Liver (tissue), 8 donors: ENCODE measurements at regions not wholly inside any gene's neighbourhood (a gene's known extent, or its start where the extent isn't known, plus 50 kb on each side); places are given as distances from the start of the nearest gene placed in this dataset.

Experiments used
- DNase-seq: peaks from one replicate; pipeline ENCODE4 v3.0.0-alpha.2; 2017; ENCODE audit warnings: low spot score
- H3K27ac ChIP-seq, 2 donors: one replicate each; pipeline ENCODE4 v1.7.0; 2013; ENCODE audit warnings: inconsistent platforms in 2 of 2, low read length in 2 of 2, control low read depth in 1 of 2, low read depth in 1 of 2, mild to moderate bottlenecking in 1 of 2
- H3K27me3 ChIP-seq, 4 donors: one replicate each; pipeline versions ENCODE4 v1.6.1 to v1.7.0; 2013; ENCODE audit warnings: low read length in 3 of 4, inconsistent platforms in 1 of 4, mild to moderate bottlenecking in 1 of 4, moderate library complexity in 1 of 4; ENCODE audit not compliant: control insufficient read depth in 4 of 4, insufficient read depth in 4 of 4
- H3K36me3 ChIP-seq, 4 donors: one replicate each; pipeline versions ENCODE4 v1.6.1 to v1.7.0; 2013; ENCODE audit warnings: low read length in 3 of 4, mild to moderate bottlenecking in 3 of 4, low read depth in 1 of 4, moderate library complexity in 1 of 4; ENCODE audit not compliant: control insufficient read depth in 4 of 4, insufficient read depth in 3 of 4
- H3K4me1 ChIP-seq, 4 donors: one replicate each; pipeline versions ENCODE4 v1.6.1 to v1.7.0; 2013; ENCODE audit warnings: low read length in 3 of 4, mild to moderate bottlenecking in 3 of 4, moderate library complexity in 1 of 4; ENCODE audit not compliant: control insufficient read depth in 4 of 4, insufficient read depth in 4 of 4
- H3K4me3 ChIP-seq, 3 donors: one replicate each; pipeline versions ENCODE4 v1.6.1 to v1.7.0; 2013; ENCODE audit warnings: low read length in 3 of 3, control low read depth in 1 of 3, low read depth in 1 of 3, mild to moderate bottlenecking in 1 of 3
- H3K9ac ChIP-seq, 2 donors: one replicate each; pipeline ENCODE4 v1.7.0; 2013; ENCODE audit warnings: low read length in 2 of 2, mild to moderate bottlenecking in 2 of 2, moderate library complexity in 2 of 2, control low read depth in 1 of 2, low read depth in 1 of 2
- H3K9me3 ChIP-seq, 4 donors: one replicate each; pipeline versions ENCODE4 v1.6.1 to v1.7.0; 2013; ENCODE audit warnings: low read length in 3 of 4; ENCODE audit not compliant: control insufficient read depth in 4 of 4
- EGR1 ChIP-seq, 2 donors: IDR thresholded peaks; 2 replicates each; pipeline ENCODE4 v1.6.1; 2016 to 2018; ENCODE audit warnings: antibody characterized with exemption in 2 of 2, low read depth in 2 of 2
- FOXA1 ChIP-seq: IDR thresholded peaks from 2 replicates; pipeline ENCODE4 v1.6.1; 2016; ENCODE audit warnings: antibody characterized with exemption
- FOXA2 ChIP-seq: IDR thresholded peaks from 2 replicates; pipeline ENCODE4 v1.6.1; 2016; ENCODE audit warnings: antibody characterized with exemption
- GABPA ChIP-seq, 2 donors: IDR thresholded peaks in 1 of 2; conservative IDR thresholded peaks in 1 of 2; 2 replicates each; pipeline ENCODE4 v1.6.1; 2016; ENCODE audit warnings: antibody characterized with exemption in 2 of 2, mild to moderate bottlenecking in 1 of 2, moderate library complexity in 1 of 2
- HNF4A ChIP-seq, 2 donors: conservative IDR thresholded peaks; 2 replicates each; pipeline ENCODE4 v1.6.1; 2016; ENCODE audit warnings: antibody characterized with exemption in 2 of 2, mild to moderate bottlenecking in 2 of 2
- HNF4G ChIP-seq: IDR thresholded peaks from 2 replicates; pipeline ENCODE4 v1.6.1; 2016; ENCODE audit warnings: antibody characterized with exemption
- JUND ChIP-seq, 2 donors: IDR thresholded peaks; 2 replicates each; pipeline ENCODE4 v1.6.1; 2016; ENCODE audit warnings: antibody characterized with exemption in 2 of 2
- NR2F2 ChIP-seq: IDR thresholded peaks from 2 replicates; pipeline ENCODE4 v1.6.1; 2016; ENCODE audit warnings: antibody characterized with exemption
- RAD21 ChIP-seq, 2 donors: IDR thresholded peaks; 2 replicates each; pipeline ENCODE4 v1.6.1; 2016; ENCODE audit warnings: antibody characterized with exemption in 2 of 2, mild to moderate bottlenecking in 2 of 2
- RXRA ChIP-seq, 2 donors: IDR thresholded peaks; 2 replicates each; pipeline ENCODE4 v1.6.1; 2017 to 2018; ENCODE audit warnings: antibody characterized with exemption in 2 of 2, mild to moderate bottlenecking in 1 of 2
- SP1 ChIP-seq: IDR thresholded peaks from 2 replicates; pipeline ENCODE4 v1.6.1; 2018; ENCODE audit warnings: antibody characterized with exemption, mild to moderate bottlenecking
- TAF1 ChIP-seq: conservative IDR thresholded peaks from 2 replicates; pipeline ENCODE4 v1.6.1; 2016; ENCODE audit warnings: antibody characterized with exemption, mild to moderate bottlenecking
- YY1 ChIP-seq: IDR thresholded peaks from 2 replicates; pipeline ENCODE4 v1.6.1; 2016; ENCODE audit warnings: antibody characterized with exemption, mild to moderate bottlenecking
- ZBTB33 ChIP-seq: IDR thresholded peaks from 2 replicates; pipeline ENCODE4 v1.6.1; 2016; ENCODE audit warnings: antibody characterized with exemption
- WGBS: extraction: QIAGEN DNeasy Blood & Tissue Kit; methylation state at CpG from one replicate; pipeline ENCODE4 v1.1.7; 2013; 5-methylcytosine and 5-hydroxymethylcytosine counted together
- TF ChIP-seq, protein P1 (sequence below): IDR thresholded peaks from 2 replicates; pipeline ENCODE4 v1.6.1; 2016; ENCODE audit warnings: antibody characterized with exemption, mild to moderate bottlenecking
- TF ChIP-seq, protein P2 (sequence below): IDR thresholded peaks from 2 replicates; pipeline ENCODE4 v1.6.1; 2016; ENCODE audit warnings: antibody characterized with exemption
- TF ChIP-seq, protein P3 (sequence below): IDR thresholded peaks from 2 replicates; pipeline ENCODE4 v1.6.1; 2016; ENCODE audit warnings: antibody characterized with exemption
- TF ChIP-seq, protein P4 (sequence below): fragments of 150-350 bp; IDR thresholded peaks from 2 replicates; pipeline ENCODE4 v1.5.1; 2017; ENCODE audit warnings: improper control_type of control experiment, low read depth, low read length; ENCODE audit not compliant: missing input control
- donor health status: healthy.
- donor health status: healthy.
- donor health status: healthy.
- donor health status: healthy.
- donor health status: healthy.

DNA sequence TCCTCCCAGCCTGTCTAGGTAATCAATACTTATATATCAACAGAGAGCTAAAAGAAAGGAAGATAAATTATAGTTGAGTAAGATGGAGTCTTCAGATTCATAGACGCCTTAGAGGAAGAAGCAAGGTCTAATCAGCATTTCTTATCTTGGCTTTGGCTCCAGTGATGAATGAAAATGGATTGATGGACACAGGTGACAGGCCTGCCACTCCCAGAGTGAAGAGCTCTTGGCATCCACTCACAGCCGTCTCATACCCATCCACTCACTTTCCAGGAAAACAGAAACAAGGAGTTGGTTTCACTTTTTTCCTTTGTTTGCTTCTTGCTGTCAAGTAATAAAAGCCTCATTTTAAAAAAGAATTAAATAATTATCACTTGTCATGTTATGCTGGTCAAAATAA lies 168.2 kb downstream of the MFSD1 start:
- Histone ChIP-seq H3K36me3 (no peaks in the 10 kb centered on the region), H3K27me3 (no peaks in the 10 kb centered on the region), H3K9ac (no peak overlapping the region), H3K9me3 (no peaks in the 10 kb centered on the region), H3K4me1 (no peaks in the 10 kb centered on the region), H3K4me3 (no peak overlapping the region), H3K27ac (no peak overlapping the region)
- 57% methylated on average over 2 of the region's 2 CpGs for WGBS
- TF ChIP-seq SP1, result no peak
- TF ChIP-seq JUND (IDR thresholded peaks at IDR 0.05), result no peak
- TF ChIP-seq RXRA (IDR thresholded peaks at IDR 0.05), result no peak
- no peak for TF ChIP-seq TAF1
- TF ChIP-seq, protein P1, sequence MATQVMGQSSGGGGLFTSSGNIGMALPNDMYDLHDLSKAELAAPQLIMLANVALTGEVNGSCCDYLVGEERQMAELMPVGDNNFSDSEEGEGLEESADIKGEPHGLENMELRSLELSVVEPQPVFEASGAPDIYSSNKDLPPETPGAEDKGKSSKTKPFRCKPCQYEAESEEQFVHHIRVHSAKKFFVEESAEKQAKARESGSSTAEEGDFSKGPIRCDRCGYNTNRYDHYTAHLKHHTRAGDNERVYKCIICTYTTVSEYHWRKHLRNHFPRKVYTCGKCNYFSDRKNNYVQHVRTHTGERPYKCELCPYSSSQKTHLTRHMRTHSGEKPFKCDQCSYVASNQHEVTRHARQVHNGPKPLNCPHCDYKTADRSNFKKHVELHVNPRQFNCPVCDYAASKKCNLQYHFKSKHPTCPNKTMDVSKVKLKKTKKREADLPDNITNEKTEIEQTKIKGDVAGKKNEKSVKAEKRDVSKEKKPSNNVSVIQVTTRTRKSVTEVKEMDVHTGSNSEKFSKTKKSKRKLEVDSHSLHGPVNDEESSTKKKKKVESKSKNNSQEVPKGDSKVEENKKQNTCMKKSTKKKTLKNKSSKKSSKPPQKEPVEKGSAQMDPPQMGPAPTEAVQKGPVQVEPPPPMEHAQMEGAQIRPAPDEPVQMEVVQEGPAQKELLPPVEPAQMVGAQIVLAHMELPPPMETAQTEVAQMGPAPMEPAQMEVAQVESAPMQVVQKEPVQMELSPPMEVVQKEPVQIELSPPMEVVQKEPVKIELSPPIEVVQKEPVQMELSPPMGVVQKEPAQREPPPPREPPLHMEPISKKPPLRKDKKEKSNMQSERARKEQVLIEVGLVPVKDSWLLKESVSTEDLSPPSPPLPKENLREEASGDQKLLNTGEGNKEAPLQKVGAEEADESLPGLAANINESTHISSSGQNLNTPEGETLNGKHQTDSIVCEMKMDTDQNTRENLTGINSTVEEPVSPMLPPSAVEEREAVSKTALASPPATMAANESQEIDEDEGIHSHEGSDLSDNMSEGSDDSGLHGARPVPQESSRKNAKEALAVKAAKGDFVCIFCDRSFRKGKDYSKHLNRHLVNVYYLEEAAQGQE, result no peak
- TF ChIP-seq, protein P2, sequence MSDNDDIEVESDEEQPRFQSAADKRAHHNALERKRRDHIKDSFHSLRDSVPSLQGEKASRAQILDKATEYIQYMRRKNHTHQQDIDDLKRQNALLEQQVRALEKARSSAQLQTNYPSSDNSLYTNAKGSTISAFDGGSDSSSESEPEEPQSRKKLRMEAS, result no peak
- no peak for TF ChIP-seq FOXA2
- TF ChIP-seq YY1, result no peak
- no peak for TF ChIP-seq NR2F2
- TF ChIP-seq, protein P3, sequence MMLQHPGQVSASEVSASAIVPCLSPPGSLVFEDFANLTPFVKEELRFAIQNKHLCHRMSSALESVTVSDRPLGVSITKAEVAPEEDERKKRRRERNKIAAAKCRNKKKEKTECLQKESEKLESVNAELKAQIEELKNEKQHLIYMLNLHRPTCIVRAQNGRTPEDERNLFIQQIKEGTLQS, result no peak
- TF ChIP-seq HNF4G, result no peak
- no peak for TF ChIP-seq HNF4A (conservative IDR thresholded peaks at IDR 0.05)
- no peak for TF ChIP-seq EGR1 (IDR thresholded peaks at IDR 0.05; ENCODE audit: low read depth in 2 of 2)
- no peak for TF ChIP-seq FOXA1
- no peak for TF ChIP-seq GABPA (IDR thresholded peaks at IDR 0.05 in 1 of 2, conservative IDR thresholded peaks at IDR 0.05 in 1 of 2)
- no peak for TF ChIP-seq RAD21 (IDR thresholded peaks at IDR 0.05)
- TF ChIP-seq, protein P4, sequence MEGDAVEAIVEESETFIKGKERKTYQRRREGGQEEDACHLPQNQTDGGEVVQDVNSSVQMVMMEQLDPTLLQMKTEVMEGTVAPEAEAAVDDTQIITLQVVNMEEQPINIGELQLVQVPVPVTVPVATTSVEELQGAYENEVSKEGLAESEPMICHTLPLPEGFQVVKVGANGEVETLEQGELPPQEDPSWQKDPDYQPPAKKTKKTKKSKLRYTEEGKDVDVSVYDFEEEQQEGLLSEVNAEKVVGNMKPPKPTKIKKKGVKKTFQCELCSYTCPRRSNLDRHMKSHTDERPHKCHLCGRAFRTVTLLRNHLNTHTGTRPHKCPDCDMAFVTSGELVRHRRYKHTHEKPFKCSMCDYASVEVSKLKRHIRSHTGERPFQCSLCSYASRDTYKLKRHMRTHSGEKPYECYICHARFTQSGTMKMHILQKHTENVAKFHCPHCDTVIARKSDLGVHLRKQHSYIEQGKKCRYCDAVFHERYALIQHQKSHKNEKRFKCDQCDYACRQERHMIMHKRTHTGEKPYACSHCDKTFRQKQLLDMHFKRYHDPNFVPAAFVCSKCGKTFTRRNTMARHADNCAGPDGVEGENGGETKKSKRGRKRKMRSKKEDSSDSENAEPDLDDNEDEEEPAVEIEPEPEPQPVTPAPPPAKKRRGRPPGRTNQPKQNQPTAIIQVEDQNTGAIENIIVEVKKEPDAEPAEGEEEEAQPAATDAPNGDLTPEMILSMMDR, result no peak
- TF ChIP-seq ZBTB33, result no peak
- no peak for DNase-seq
